ENCODE measurements at regions not wholly inside any gene's neighbourhood (a gene's known extent, or its start where the extent isn't known, plus 50 kb on each side); places are given as distances from the start of the nearest gene placed in this dataset.

DNA sequence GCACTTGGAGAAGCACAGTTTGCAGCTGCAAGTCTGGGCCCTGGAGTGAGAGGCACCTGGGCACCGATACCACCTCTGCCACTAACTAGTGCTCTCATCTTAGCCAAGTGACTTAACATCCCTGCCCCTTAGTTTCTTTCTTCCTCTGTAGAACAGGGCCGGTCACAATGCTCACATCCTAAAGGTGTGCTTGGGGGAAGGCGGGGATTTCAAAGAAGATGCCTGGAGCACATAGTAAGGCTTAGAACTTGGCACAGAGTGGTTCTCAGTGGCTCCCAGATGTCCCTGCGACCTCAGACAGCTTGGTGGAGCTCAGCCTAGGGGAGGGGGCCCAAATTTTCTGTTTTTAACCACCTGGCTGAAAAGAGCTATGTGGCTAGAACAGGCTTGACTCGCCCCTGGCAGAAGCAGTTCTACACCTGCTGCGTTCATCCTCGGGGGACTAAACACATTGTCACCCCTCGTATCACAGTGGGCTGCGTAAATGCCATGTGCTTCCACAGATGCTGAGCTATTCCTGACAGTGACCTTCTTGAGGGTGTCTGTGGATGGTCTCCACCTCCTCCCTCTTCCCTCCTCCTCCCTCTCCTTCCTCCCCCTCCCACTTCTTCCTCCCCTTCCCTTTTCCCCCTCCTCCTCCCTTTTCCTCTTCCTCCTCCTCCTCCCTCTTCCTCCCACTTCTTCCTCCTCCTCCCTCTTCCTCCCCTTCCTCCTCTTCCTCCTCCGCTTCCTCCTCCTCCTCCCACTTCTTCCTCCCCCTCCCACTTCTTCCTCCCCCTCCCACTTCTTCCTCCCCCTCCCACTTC lies 112.1 kb downstream of the PHETA1 start:
- H3K4me1 ChIP-seq: no peaks in the 10 kb centered on the region
- WGBS, 2 donors: 66 to 77% methylated on average over 10 of the region's 10 CpGs
- no peak for DNase-seq
- H3K36me3 ChIP-seq: no peaks in the 10 kb centered on the region
- no peak overlapping the region for H3K27ac ChIP-seq
- no peaks in the 10 kb centered on the region for H3K9me3 ChIP-seq
- ATAC-seq (ENCODE audit: low FRiP score in 2 of 2): no peak
- no peak overlapping the region for H3K4me3 ChIP-seq
- TF ChIP-seq POLR2AphosphoS5 (IDR thresholded peaks at IDR 0.05) (no peak), EP300 (IDR thresholded peaks at IDR 0.05) (no peak), POLR2A (IDR thresholded peaks at IDR 0.05) (no peak)
- TF ChIP-seq, protein P1, sequence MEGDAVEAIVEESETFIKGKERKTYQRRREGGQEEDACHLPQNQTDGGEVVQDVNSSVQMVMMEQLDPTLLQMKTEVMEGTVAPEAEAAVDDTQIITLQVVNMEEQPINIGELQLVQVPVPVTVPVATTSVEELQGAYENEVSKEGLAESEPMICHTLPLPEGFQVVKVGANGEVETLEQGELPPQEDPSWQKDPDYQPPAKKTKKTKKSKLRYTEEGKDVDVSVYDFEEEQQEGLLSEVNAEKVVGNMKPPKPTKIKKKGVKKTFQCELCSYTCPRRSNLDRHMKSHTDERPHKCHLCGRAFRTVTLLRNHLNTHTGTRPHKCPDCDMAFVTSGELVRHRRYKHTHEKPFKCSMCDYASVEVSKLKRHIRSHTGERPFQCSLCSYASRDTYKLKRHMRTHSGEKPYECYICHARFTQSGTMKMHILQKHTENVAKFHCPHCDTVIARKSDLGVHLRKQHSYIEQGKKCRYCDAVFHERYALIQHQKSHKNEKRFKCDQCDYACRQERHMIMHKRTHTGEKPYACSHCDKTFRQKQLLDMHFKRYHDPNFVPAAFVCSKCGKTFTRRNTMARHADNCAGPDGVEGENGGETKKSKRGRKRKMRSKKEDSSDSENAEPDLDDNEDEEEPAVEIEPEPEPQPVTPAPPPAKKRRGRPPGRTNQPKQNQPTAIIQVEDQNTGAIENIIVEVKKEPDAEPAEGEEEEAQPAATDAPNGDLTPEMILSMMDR (IDR thresholded peaks at IDR 0.05): no peak
- H3K27me3 ChIP-seq: no peaks in the 10 kb centered on the region

GRCh38 chr12:111255261-111255660 lies 113.6 kb downstream of the PHETA1 start:
- ATAC-seq (ENCODE audit: low FRiP score in 2 of 2): no peak
- Histone ChIP-seq H3K36me3 (no peaks in the 10 kb centered on the region), H3K4me3 (no peak overlapping the region), H3K27ac (no peak overlapping the region), H3K27me3 (no peaks in the 10 kb centered on the region), H3K4me1 (no peaks in the 10 kb centered on the region), H3K9me3 (no peaks in the 10 kb centered on the region)
- TF ChIP-seq, protein P1 (IDR thresholded peaks at IDR 0.05): no peak
- TF ChIP-seq EP300 (IDR thresholded peaks at IDR 0.05) (no peak), POLR2AphosphoS5 (IDR thresholded peaks at IDR 0.05) (no peak), POLR2A (IDR thresholded peaks at IDR 0.05) (no peak)
- no peak for DNase-seq
- WGBS, 2 donors: 76 to 100% methylated on average over 1 to 7 of the region's 7 CpGs

- Histone ChIP-seq H3K27me3 (no peaks in the 10 kb centered on the region), H3K27ac (no peak overlapping the region), H3K36me3 (no peaks in the 10 kb centered on the region), H3K4me3 (no peak overlapping the region), H3K9me3 (no peaks in the 10 kb centered on the region), H3K4me1 (no peaks in the 10 kb centered on the region)
- DNase-seq (no peak), ATAC-seq (ENCODE audit: low FRiP score in 2 of 2) (no peak)
- 73 to 77% methylated on average over 3 of the region's 3 CpGs for WGBS, 2 donors
- TF ChIP-seq EP300 (IDR thresholded peaks at IDR 0.05) (no peak), POLR2AphosphoS5 (IDR thresholded peaks at IDR 0.05) (no peak), POLR2A (IDR thresholded peaks at IDR 0.05) (no peak)
- TF ChIP-seq, protein P1 (IDR thresholded peaks at IDR 0.05): no peak
Measured at GRCh38 chr12:111254106-111254505, 114.8 kb downstream of the PHETA1 start.

DNA sequence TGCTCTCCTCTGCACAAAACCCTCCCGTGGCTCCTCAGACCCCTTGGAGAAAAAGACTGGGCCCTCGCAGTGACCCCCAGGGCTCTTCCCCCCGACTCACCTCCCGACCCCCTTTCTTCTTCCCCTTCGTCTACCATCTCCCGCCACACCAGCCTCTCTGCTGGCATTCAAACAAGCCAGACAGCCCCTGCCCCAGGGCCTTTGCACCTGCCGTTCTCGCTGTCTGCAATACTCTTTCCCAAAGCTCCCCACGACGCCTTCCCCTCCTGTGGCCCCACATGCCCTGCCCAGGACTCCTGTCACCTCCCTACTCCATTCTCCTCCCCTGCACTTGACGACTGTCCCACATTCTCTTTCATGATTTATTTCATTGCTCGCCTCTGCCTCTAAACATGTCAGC lies 115.7 kb downstream of the PHETA1 start:
- TF ChIP-seq POLR2A (IDR thresholded peaks at IDR 0.05) (no peak), EP300 (IDR thresholded peaks at IDR 0.05) (no peak), POLR2AphosphoS5 (IDR thresholded peaks at IDR 0.05) (no peak)
- TF ChIP-seq, protein P1 (IDR thresholded peaks at IDR 0.05): no peak
- H3K27me3 ChIP-seq: no peaks in the 10 kb centered on the region
- H3K4me1 ChIP-seq: no peaks in the 10 kb centered on the region
- no peaks in the 10 kb centered on the region for H3K36me3 ChIP-seq
- WGBS, 2 donors: 76 to 82% methylated on average over 12 of the region's 12 CpGs
- H3K9me3 ChIP-seq: no peaks in the 10 kb centered on the region
- DNase-seq (no peak), ATAC-seq (ENCODE audit: low FRiP score in 2 of 2) (no peak)
- no peak overlapping the region for H3K27ac ChIP-seq
- H3K4me3 ChIP-seq: no peak overlapping the region

DNA sequence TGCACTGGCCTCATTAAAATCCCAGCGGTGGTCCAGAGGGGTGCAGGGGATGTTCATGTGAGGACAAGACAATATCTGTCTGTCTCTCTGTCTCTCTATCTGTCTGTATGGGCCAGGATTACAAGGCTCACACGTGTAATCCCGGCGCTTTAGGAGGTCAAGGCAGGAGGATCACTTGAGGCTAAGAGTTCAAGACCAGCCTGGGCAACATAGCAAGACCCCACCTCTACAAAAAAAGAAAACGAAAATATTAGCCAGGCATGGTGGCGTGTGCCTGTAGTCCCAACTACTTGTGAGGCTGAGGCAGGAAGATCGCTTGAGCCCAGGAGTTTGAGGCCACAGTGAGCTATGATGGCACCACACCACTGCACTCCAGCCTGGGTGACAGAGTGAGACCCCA lies 117.1 kb downstream of the PHETA1 start:
- H3K27me3 ChIP-seq: no peaks in the 10 kb centered on the region
- no peaks in the 10 kb centered on the region for H3K4me1 ChIP-seq
- no peak overlapping the region for H3K4me3 ChIP-seq
- TF ChIP-seq, protein P1 (IDR thresholded peaks at IDR 0.05): no peak
- TF ChIP-seq POLR2AphosphoS5 (IDR thresholded peaks at IDR 0.05): no peak
- no peak for TF ChIP-seq EP300 (IDR thresholded peaks at IDR 0.05)
- TF ChIP-seq POLR2A (IDR thresholded peaks at IDR 0.05): no peak
- no peaks in the 10 kb centered on the region for H3K36me3 ChIP-seq
- 87 to 91% methylated on average over 7 of the region's 7 CpGs for WGBS, 2 donors
- ATAC-seq (ENCODE audit: low FRiP score in 2 of 2) (no peak), DNase-seq (no peak)
- no peaks in the 10 kb centered on the region for H3K9me3 ChIP-seq
- no peak overlapping the region for H3K27ac ChIP-seq
